ENCODE measurements at regions not wholly inside any gene's neighbourhood (a gene's known extent, or its start where the extent isn't known, plus 50 kb on each side); places are given as distances from the start of the nearest gene placed in this dataset.

DNA sequence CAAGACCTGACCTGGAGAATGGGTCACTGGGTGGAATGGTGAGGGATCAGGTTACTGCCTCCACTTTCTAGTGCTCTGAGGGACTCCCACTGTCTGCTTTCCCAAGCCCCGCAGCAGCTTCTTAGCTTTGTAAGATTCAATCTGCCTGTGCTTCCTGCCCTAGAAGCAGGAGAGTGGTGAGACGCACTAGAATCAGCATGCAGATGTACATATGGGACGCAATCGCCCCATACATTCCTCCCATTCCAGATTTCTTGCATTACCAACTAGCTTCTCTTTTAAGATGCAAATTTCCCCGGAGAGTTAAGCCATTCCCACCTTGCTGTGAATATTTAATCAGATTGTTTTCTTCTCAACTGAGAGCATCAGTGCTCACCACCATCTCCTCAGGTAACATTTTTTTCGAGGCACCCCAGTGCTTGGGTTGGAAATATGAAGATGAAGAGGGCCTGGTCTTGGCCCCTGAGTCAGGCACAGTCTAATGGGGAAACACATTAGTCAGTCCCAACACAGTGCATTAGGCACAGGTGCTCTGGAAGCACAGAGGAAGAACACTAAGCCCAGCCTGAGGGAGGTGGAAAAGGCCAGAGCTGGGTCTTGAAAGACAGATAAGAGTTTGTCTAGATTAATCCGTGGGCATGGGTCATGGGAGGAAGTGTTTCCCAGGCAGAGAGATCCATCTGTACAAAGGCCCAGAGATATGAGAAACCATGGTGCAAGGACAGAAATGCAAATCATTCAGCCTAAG lies 66.7 kb upstream of the PRPS1 start:
- TF ChIP-seq, protein P1, sequence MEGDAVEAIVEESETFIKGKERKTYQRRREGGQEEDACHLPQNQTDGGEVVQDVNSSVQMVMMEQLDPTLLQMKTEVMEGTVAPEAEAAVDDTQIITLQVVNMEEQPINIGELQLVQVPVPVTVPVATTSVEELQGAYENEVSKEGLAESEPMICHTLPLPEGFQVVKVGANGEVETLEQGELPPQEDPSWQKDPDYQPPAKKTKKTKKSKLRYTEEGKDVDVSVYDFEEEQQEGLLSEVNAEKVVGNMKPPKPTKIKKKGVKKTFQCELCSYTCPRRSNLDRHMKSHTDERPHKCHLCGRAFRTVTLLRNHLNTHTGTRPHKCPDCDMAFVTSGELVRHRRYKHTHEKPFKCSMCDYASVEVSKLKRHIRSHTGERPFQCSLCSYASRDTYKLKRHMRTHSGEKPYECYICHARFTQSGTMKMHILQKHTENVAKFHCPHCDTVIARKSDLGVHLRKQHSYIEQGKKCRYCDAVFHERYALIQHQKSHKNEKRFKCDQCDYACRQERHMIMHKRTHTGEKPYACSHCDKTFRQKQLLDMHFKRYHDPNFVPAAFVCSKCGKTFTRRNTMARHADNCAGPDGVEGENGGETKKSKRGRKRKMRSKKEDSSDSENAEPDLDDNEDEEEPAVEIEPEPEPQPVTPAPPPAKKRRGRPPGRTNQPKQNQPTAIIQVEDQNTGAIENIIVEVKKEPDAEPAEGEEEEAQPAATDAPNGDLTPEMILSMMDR (IDR thresholded peaks at IDR 0.05): no peak

GRCh38 chrX:107562482-107562881 lies 65.8 kb upstream of the PRPS1 start:
- no peak for ATAC-seq
- H3K27me3 ChIP-seq (ENCODE audit: insufficient read depth in 3 of 3, low read length in 2 of 3): peaks cover 0 to 35% (median 0%) of the 10 kb centered on the region in 3 donors
- intact Hi-C loops (cut with DNase I): no loop called here

More for the DNA sequence above, 66.7 kb upstream of the PRPS1 start:
- no peak for DNase-seq
- no peak for ATAC-seq
- Histone ChIP-seq H3K4me3 (no peak overlapping the region), H3K9me3 (no peaks in the 10 kb centered on the region), H3K4me1 (no peaks in the 10 kb centered on the region), H3K27ac (no peak overlapping the region), H3K27me3 (ENCODE audit: insufficient read depth in 3 of 3, low read length in 2 of 3) (peaks cover 0 to 30% (median 0%) of the 10 kb centered on the region in 3 donors), H3K36me3 (ENCODE audit: insufficient read depth in 1 of 2, low read depth in 1 of 2) (no peaks in the 10 kb centered on the region)
- intact Hi-C loops (cut with DNase I): no loop called here
- WGBS, 3 donors: 28 to 56% (median 52%) methylated on average over 7 of the region's 7 CpGs

DNA sequence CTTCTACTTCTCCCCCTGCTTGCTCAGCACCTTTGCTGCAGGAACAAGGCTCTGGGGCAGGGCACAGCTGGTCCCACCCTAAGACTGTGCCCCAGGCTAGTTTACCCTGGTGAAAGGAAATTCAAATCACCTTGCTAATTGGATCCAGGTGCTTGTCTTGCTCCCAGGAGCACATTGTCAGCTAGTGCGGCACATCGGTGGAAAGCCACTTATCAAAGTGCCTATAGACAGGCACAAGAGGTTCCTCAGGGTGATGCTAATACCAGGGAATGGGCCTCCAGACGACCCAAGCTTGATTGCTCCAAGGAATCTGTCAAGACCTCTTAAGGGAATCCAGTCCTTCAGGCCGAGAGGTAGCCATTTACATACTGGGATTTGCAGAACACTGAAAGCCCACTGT lies 64.5 kb upstream of the PRPS1 start:
- ATAC-seq (no peak), DNase-seq (no peak)
- no peaks in the 10 kb centered on the region for H3K36me3 ChIP-seq (ENCODE audit: insufficient read depth in 1 of 2, low read depth in 1 of 2)
- intact Hi-C loops (cut with DNase I): no loop called here
- H3K4me3 ChIP-seq: no peak overlapping the region
- no peaks in the 10 kb centered on the region for H3K9me3 ChIP-seq
- TF ChIP-seq, protein P1 (IDR thresholded peaks at IDR 0.05): no peak
- H3K4me1 ChIP-seq: no peaks in the 10 kb centered on the region
- no peak overlapping the region for H3K27ac ChIP-seq
- peaks cover 0 to 37% (median 0%) of the 10 kb centered on the region in 3 donors for H3K27me3 ChIP-seq (ENCODE audit: insufficient read depth in 3 of 3, low read length in 2 of 3)
- WGBS, 3 donors: 70 to 85% (median 77%) methylated on average over 4 of the region's 4 CpGs

More at GRCh38 chrX:107562482-107562881, 65.8 kb upstream of the PRPS1 start:
- H3K27ac ChIP-seq: no peak overlapping the region
- H3K36me3 ChIP-seq (ENCODE audit: insufficient read depth in 1 of 2, low read depth in 1 of 2): no peaks in the 10 kb centered on the region
- TF ChIP-seq, protein P1 (IDR thresholded peaks at IDR 0.05): no peak
- 63 to 82% (median 81%) methylated on average over 3 of the region's 3 CpGs for WGBS, 3 donors
- no peak overlapping the region for H3K4me3 ChIP-seq
- DNase-seq: no peak
- H3K9me3 ChIP-seq: no peaks in the 10 kb centered on the region
- H3K4me1 ChIP-seq: no peaks in the 10 kb centered on the region

DNA sequence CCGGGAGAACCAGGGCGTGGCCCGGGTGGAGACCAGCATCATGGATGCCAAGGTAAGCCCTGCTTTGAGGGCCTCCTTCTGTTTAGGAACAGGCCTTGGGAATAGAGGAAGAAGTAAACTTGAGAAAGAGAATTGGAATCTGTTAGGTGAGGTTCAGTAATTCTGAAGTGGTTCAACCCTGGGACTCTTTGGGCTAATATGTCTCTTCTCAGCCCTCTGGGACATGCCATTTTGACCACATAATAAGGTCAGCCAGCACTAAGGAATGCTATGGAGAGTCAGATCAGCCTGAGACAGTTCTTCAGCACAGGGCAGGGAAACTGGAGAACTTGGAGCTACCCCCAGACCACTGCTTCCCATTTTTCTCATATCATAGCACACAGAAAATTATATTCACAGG lies 63.3 kb upstream of the PRPS1 start:
- TF ChIP-seq, protein P1 (IDR thresholded peaks at IDR 0.05): no peak
- DNase-seq (no peak), ATAC-seq (no peak)
- H3K9me3 ChIP-seq: no peaks in the 10 kb centered on the region
- no peaks in the 10 kb centered on the region for H3K4me1 ChIP-seq
- H3K27me3 ChIP-seq (ENCODE audit: insufficient read depth in 3 of 3, low read length in 2 of 3): peaks cover 0 to 37% (median 0%) of the 10 kb centered on the region in 3 donors
- H3K27ac ChIP-seq: no peak overlapping the region
- intact Hi-C loops (cut with DNase I): no loop called here
- 89 to 97% (median 93%) methylated on average over 3 of the region's 3 CpGs for WGBS, 3 donors
- no peak overlapping the region for H3K4me3 ChIP-seq
- H3K36me3 ChIP-seq (ENCODE audit: insufficient read depth in 1 of 2, low read depth in 1 of 2): no peaks in the 10 kb centered on the region

Data from psoas muscle (tissue), 7 donors.